Karpas-422 (cell line): ENCODE measurements at regions not wholly inside any gene's neighbourhood (a gene's known extent, or its start where the extent isn't known, plus 50 kb on each side); places are given as distances from the start of the nearest gene placed in this dataset.
A peak's percentile ranks its signal among the peaks of the same experiment; 100 is the strongest.

Experiments used
- DNase-seq: peaks from one replicate; pipeline ENCODE4 v3.0.0-alpha.2; 2015
- H2AFZ ChIP-seq: fragments of 200-600 bp; sonication (generic); 2 replicates; pipeline ENCODE4 v1.6.1; 2014; ENCODE audit warnings: antibody characterized with exemption, low read length, mixed read lengths
- H3K27ac ChIP-seq: fragments of 200-600 bp; sonication (generic); 2 replicates; pipeline ENCODE4 v1.5.1; 2014; ENCODE audit warnings: mild to moderate bottlenecking, low read length, moderate library complexity
- H3K27me3 ChIP-seq: fragments of 200-600 bp; sonication (generic); 2 replicates; pipeline ENCODE4 v1.6.1; 2014; ENCODE audit warnings: low read length, mixed read lengths
- H3K36me3 ChIP-seq: fragments of 200-600 bp; sonication (generic); 2 replicates; pipeline ENCODE4 v1.6.1; 2014; ENCODE audit warnings: low read length, mixed read lengths; ENCODE audit not compliant: insufficient read depth
- H3K4me1 ChIP-seq: fragments of 200-600 bp; sonication (generic); 2 replicates; pipeline ENCODE4 v1.6.1; 2014; ENCODE audit warnings: mild to moderate bottlenecking, low read length, mixed read lengths
- H3K4me2 ChIP-seq: fragments of 200-600 bp; sonication (generic); 2 replicates; pipeline ENCODE4 v1.6.1; 2014; ENCODE audit warnings: low read length, low read depth, mild to moderate bottlenecking; ENCODE audit not compliant: poor library complexity, severe bottlenecking
- H3K4me3 ChIP-seq: fragments of 200-600 bp; sonication (generic); 2 replicates; pipeline ENCODE4 v1.5.1; 2014; ENCODE audit warnings: mild to moderate bottlenecking, antibody characterized with exemption, low read length, mixed read lengths
- H3K79me2 ChIP-seq: fragments of 200-600 bp; sonication (generic); 2 replicates; pipeline ENCODE4 v1.6.1; 2014; ENCODE audit warnings: mild to moderate bottlenecking, low read length, mixed read lengths
- H3K9ac ChIP-seq: fragments of 200-600 bp; sonication (generic); 2 replicates; pipeline ENCODE4 v1.6.0; 2014; ENCODE audit warnings: low read length
- H3K9me2 ChIP-seq: fragments of 200-600 bp; sonication (generic), shearing (Covaris generic); replicated peaks from 2 replicates; pipeline ENCODE4 v1.6.0; 2014; ENCODE audit warnings: mild to moderate bottlenecking, low read length, moderate library complexity; ENCODE audit not compliant: insufficient read depth
- H3K9me3 ChIP-seq: fragments of 300-700, 200-600 bp; sonication (generic); 2 replicates; pipeline ENCODE4 v1.6.1; 2014; ENCODE audit warnings: low read length, mixed read lengths
- H4K20me1 ChIP-seq: fragments of 200-600 bp; sonication (generic); 2 replicates; pipeline ENCODE4 v1.6.1; 2014; ENCODE audit warnings: mild to moderate bottlenecking, antibody characterized with exemption, low read length, low read depth; ENCODE audit not compliant: insufficient read depth

- Histone ChIP-seq H4K20me1 (no peaks in the 10 kb centered on the region), H3K9me3 (no peaks in the 10 kb centered on the region), H3K36me3 (no peaks in the 10 kb centered on the region), H3K27ac (no peak overlapping the region), H3K9me2 (no peaks in the 10 kb centered on the region), H3K4me1 (no peaks in the 10 kb centered on the region), H3K79me2 (no peaks in the 10 kb centered on the region), H3K9ac (no peak overlapping the region), H3K4me2 (no peak overlapping the region), H2AFZ (no peak overlapping the region), H3K27me3 (no peaks in the 10 kb centered on the region), H3K4me3 (no peak overlapping the region)
- no peak for DNase-seq
Measured at GRCh38 chr11:80331694-80332093, 890.9 kb upstream of the TENM4 start.

- Histone ChIP-seq H3K4me2 (no peak overlapping the region), H3K36me3 (no peaks in the 10 kb centered on the region), H3K9me3 (no peaks in the 10 kb centered on the region), H3K27me3 (no peaks in the 10 kb centered on the region), H3K4me3 (no peak overlapping the region), H3K4me1 (no peaks in the 10 kb centered on the region), H4K20me1 (no peaks in the 10 kb centered on the region), H3K9me2 (no peaks in the 10 kb centered on the region), H3K79me2 (no peaks in the 10 kb centered on the region), H3K27ac (no peak overlapping the region), H3K9ac (no peak overlapping the region), H2AFZ (no peak overlapping the region)
- DNase-seq, result no peak
Measured at GRCh38 chr11:80330264-80330663, 889.4 kb upstream of the TENM4 start.

GRCh38 chr11:80328774-80329173 lies 887.9 kb upstream of the TENM4 start:
- Histone ChIP-seq H3K4me2 (no peak overlapping the region), H3K27me3 (no peaks in the 10 kb centered on the region)

GRCh38 chr11:80327956-80328614 lies 887.3 kb upstream of the TENM4 start:
- no peaks in the 10 kb centered on the region for H3K4me1 ChIP-seq
- no peak overlapping the region for H2AFZ ChIP-seq
- no peak overlapping the region for H3K9ac ChIP-seq
- no peaks in the 10 kb centered on the region for H3K9me2 ChIP-seq
- no peaks in the 10 kb centered on the region for H4K20me1 ChIP-seq
- H3K36me3 ChIP-seq, result no peaks in the 10 kb centered on the region
- no peaks in the 10 kb centered on the region for H3K27me3 ChIP-seq
- H3K4me2 ChIP-seq, result no peak overlapping the region
- no peaks in the 10 kb centered on the region for H3K9me3 ChIP-seq
- DNase-seq, result no peak
- no peak overlapping the region for H3K27ac ChIP-seq
- H3K4me3 ChIP-seq, result no peak overlapping the region
- no peaks in the 10 kb centered on the region for H3K79me2 ChIP-seq

More at GRCh38 chr11:80328774-80329173, 887.9 kb upstream of the TENM4 start:
- H2AFZ ChIP-seq, result no peak overlapping the region
- H3K79me2 ChIP-seq, result no peaks in the 10 kb centered on the region
- H3K9me2 ChIP-seq, result no peaks in the 10 kb centered on the region
- no peak overlapping the region for H3K9ac ChIP-seq
- no peaks in the 10 kb centered on the region for H3K4me1 ChIP-seq
- H4K20me1 ChIP-seq, result no peaks in the 10 kb centered on the region
- no peak for DNase-seq
- no peaks in the 10 kb centered on the region for H3K9me3 ChIP-seq
- no peak overlapping the region for H3K4me3 ChIP-seq
- H3K36me3 ChIP-seq, result no peaks in the 10 kb centered on the region
- H3K27ac ChIP-seq, result no peak overlapping the region

GRCh38 chr11:80321786-80322185 lies 881.0 kb upstream of the TENM4 start:
- no peak for DNase-seq
- Histone ChIP-seq H3K9me3 (no peaks in the 10 kb centered on the region), H4K20me1 (no peaks in the 10 kb centered on the region), H3K36me3 (no peaks in the 10 kb centered on the region), H3K79me2 (no peaks in the 10 kb centered on the region), H3K9me2 (no peaks in the 10 kb centered on the region), H3K27ac (no peak overlapping the region), H3K27me3 (peaks cover 4% of the 10 kb centered on the region; the same call in 1 of the 2 replicates), H2AFZ (no peak overlapping the region), H3K4me3 (no peak overlapping the region), H3K4me1 (no peaks in the 10 kb centered on the region), H3K4me2 (no peak overlapping the region), H3K9ac (no peak overlapping the region)

- Histone ChIP-seq H3K27ac (no peak overlapping the region), H3K9ac (no peak overlapping the region), H3K9me2 (no peaks in the 10 kb centered on the region), H4K20me1 (no peaks in the 10 kb centered on the region), H3K36me3 (no peaks in the 10 kb centered on the region), H3K4me2 (peak overlapping the region; percentile 13), H3K9me3 (no peaks in the 10 kb centered on the region), H3K4me3 (no peak overlapping the region), H3K4me1 (no peaks in the 10 kb centered on the region), H3K27me3 (peaks cover 4% of the 10 kb centered on the region; the same call in 1 of the 2 replicates), H3K79me2 (no peaks in the 10 kb centered on the region), H2AFZ (no peak overlapping the region)
- peak; percentile 48 for DNase-seq
Measured at GRCh38 chr11:80320765-80321164, 879.9 kb upstream of the TENM4 start.

- H3K4me3 ChIP-seq, result no peak overlapping the region
- H4K20me1 ChIP-seq, result no peaks in the 10 kb centered on the region
- H3K36me3 ChIP-seq, result no peaks in the 10 kb centered on the region
- H3K9me3 ChIP-seq, result no peaks in the 10 kb centered on the region
- no peak overlapping the region for H3K27ac ChIP-seq
- no peak for DNase-seq
- H2AFZ ChIP-seq, result no peak overlapping the region
- H3K9me2 ChIP-seq, result no peaks in the 10 kb centered on the region
- no peaks in the 10 kb centered on the region for H3K4me1 ChIP-seq
- no peaks in the 10 kb centered on the region for H3K79me2 ChIP-seq
- peaks cover 4% of the 10 kb centered on the region; the same call in 1 of the 2 replicates for H3K27me3 ChIP-seq
- no peak overlapping the region for H3K4me2 ChIP-seq
- no peak overlapping the region for H3K9ac ChIP-seq
Measured at GRCh38 chr11:80320226-80320625, 879.4 kb upstream of the TENM4 start.

- Histone ChIP-seq H3K9me3 (no peaks in the 10 kb centered on the region), H3K4me3 (no peak overlapping the region), H2AFZ (no peak overlapping the region), H3K4me1 (no peaks in the 10 kb centered on the region), H3K9me2 (no peaks in the 10 kb centered on the region), H4K20me1 (no peaks in the 10 kb centered on the region), H3K4me2 (no peak overlapping the region), H3K27me3 (peaks cover 4% of the 10 kb centered on the region; the same call in 1 of the 2 replicates), H3K27ac (no peak overlapping the region), H3K36me3 (no peaks in the 10 kb centered on the region), H3K9ac (no peak overlapping the region), H3K79me2 (no peaks in the 10 kb centered on the region)
- no peak for DNase-seq
Measured at GRCh38 chr11:80317612-80318011, 876.8 kb upstream of the TENM4 start.
